HuH-7.5 (cell line): ENCODE measurements at regions not wholly inside any gene's neighbourhood (a gene's known extent, or its start where the extent isn't known, plus 50 kb on each side); places are given as distances from the start of the nearest gene placed in this dataset.

Experiments used
- DNase-seq: peaks from one replicate; pipeline ENCODE4 v3.0.0; 2011; ENCODE audit warnings: low spot score

GRCh38 chr13:111952032-111952431 is 114.9 kb upstream of the SOX1 start:
- no peak for DNase-seq

- no peak for DNase-seq
These were observed 114.1 kb upstream of the SOX1 start for GRCh38 chr13:111952814-111953213.

- no peak for DNase-seq
These were observed 113.3 kb upstream of the SOX1 start for GRCh38 chr13:111953546-111954178.

- DNase-seq: no peak
These were observed 112.1 kb upstream of the SOX1 start for GRCh38 chr13:111954661-111955411.

- DNase-seq: no peak
These were observed 111.4 kb upstream of the SOX1 start for GRCh38 chr13:111955412-111956065.

DNA sequence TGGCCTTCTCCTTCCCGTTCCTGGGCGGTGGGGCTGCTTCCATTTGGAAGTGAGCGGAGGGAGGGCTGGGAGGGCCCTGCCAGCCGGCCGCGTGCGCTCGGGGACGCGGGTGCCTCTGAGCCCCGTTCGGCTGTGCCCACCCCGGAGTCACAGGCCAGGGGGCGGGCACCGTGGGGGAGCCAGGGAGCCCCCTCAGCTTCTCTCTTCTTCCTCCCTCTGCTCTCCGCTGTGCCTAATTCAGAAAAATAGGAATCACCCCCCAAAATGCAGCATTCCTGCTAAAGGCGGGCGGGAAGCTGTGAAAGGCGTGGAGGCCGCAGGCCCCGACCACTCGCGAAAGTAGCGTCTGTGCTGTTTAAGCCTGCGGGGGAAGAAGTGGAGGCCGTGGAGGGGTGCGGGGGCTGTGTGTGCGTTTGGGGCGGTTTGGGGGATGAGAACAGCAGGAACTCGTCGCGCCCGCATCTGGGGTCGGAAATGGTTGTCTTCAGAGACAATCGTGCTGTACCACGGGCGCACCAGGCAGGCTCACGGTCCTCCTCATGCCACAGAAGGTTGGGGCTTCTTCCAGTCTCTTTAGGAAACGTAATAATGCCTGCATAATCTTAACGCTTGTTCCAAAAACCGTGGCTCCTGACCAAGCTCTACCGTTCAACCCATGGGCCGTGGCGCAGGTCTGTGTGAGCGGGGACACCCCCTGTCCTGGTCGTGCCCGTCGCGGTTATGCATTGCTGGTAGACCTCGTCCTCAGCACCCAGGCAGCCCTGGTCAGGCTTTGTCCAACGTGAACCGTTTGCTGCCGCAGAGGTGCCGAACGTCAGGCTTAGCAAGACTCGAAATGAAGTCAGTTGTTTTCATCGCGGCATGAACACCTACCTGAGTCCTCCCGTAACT is 110.4 kb upstream of the SOX1 start:
- DNase-seq: no peak

- DNase-seq: no peak
These were observed 109.0 kb upstream of the SOX1 start for GRCh38 chr13:111957913-111958450.

- no peak for DNase-seq
These were observed 108.1 kb upstream of the SOX1 start for GRCh38 chr13:111958612-111959395.

DNA sequence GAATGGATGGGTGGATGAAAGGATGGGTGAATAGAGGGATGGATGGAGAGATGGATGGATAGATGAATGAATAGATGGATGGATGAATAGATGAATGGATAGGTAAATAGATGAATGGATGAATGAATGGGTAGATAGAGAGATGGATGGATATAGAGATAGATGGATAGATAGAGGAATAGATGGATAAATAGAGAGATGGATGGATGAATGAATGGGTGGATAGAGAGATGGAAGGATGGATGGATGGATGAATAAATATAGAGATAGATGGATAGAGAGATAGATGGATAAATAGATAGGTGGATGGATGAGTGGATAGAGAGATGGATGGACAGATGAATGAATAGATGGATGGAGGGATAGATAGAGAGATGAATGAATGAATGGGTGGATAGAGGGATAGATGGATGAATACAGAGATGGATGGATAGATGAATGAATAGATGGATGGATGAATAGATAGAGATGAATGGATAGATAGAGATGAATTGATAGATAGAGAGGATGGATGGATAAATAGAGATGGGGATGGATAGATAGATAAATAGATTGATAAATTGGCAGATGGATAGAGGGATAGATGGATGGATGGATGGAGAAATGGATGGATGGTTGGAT is 106.7 kb upstream of the SOX1 start:
- DNase-seq: no peak

DNA sequence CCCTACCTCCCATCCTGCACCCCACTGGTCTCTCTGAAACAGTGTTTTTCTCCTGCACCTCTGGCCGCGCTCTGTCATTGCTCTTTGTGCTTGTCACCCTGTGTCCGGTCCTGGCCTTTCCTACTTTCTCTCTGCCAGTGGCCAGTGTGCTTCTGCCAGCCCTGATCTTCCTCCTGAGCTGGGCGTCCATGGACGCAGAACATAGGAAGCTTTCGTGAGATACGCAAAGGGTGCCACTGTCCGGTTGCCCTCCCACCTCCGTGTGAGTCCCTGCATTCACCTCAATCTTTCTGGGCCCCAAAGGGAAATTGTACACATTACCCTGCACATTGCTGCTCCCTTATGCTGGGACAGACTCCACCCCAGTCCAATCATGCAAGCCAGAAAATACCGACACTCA is 105.7 kb upstream of the SOX1 start:
- no peak for DNase-seq

GRCh38 chr13:111961651-111962192 is 105.2 kb upstream of the SOX1 start:
- no peak for DNase-seq

DNA sequence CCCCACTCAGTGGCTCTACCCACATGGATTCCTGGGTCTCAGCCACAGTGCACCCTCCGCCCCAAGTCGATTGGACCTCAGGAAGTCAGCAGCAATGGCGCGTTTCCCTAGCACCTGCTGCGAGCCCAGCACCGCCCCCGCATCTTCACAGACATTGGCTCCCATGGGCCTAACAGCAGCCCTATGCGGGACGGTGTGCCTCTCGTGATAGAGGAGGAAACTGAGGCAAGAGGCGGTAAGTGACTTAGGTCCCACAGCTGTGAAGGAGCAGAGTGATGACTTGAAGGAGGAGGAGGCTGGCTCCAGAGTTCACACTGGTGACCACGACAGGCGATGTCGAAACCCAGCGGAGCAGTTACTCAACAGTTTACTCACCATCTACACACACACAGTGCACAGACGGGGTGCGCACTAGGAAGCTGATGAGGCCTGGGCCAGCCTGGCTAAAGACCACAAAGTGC is 104.5 kb upstream of the SOX1 start:
- peak; percentile 31 for DNase-seq

DNA sequence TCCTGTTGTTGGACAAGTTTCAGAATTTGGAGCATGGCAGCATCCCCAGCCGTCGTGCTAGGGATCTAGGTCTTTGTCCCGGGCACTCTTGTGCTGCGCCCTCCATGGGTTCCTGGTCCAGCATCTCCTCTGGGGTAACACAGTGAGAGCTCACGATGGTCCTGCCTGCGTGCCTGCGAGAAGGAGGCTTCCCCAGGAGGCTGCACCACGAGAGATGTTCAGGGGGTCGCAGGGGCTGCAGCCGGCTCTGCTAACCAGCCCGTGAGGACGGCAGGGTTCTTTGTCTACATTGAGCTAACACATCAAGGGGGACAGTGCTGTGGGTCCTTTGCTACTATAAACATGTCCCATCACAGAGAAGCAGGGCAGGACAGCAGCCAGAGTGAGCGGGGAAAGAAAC is 103.9 kb upstream of the SOX1 start:
- DNase-seq: no peak

DNA sequence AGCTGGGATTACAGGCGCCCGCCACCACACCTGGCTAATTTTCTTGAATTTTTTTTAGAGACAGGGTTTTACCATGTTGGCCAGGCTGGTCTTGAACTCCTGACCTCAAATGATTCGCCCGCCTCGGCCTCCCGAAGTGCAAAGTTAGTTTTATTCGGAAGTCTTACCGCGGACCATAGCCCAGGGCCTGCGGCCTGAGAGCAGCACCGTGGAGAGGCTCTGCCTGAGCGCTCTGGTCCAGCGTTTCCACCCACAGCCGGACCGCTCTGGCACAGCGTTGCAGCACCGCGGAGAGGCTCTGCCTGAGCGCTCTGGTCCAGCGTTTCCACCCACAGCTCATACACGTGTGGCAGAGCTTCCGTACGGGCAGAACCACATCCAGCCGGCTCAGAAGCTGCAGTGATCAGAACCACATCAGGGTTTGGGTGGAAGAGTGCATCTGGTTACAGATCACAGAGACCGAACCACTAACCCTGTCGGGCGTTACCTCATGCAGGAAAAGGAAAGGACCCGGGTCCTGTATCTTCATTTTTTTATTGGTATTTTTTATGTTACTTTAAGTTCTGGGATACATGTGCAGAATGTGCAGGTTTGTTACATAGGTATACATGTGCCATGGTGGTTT is 102.4 kb upstream of the SOX1 start:
- no peak for DNase-seq

DNA sequence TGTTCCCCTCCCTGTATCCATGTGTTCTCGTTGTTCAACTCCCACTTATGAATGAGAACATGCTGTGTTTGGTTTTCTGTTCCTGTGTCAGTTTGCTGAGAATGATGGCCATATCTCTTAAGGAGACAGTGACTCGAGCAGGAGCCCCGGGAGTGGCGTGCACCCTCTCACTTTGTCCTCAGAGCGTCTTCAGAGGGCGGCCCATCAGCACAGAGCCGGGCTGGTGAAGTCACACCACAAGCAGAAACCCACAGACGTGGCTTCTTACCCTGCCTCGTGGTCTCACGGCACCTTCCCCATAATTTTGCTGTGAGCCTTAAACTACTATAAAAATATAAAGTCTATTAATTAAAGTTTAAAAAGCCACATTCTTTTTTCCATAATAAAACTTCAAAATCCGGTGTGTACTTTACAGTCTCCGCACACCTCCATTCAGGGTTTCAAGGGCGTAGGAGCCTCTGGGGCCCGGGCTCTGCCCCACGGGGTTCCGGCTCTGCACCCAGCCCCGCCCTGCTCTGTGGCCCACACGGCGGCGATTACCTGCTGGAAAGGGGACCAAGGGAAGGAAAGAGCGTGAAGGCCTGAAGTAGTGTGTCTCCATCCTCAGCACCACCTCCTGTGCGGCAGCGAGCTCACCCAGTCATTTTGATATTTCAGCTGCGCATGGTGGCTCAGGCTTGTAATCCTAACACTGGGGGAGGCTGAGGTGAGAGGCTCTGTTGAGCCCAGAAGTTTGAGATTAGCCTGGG is 101.3 kb upstream of the SOX1 start:
- no peak for DNase-seq

DNA sequence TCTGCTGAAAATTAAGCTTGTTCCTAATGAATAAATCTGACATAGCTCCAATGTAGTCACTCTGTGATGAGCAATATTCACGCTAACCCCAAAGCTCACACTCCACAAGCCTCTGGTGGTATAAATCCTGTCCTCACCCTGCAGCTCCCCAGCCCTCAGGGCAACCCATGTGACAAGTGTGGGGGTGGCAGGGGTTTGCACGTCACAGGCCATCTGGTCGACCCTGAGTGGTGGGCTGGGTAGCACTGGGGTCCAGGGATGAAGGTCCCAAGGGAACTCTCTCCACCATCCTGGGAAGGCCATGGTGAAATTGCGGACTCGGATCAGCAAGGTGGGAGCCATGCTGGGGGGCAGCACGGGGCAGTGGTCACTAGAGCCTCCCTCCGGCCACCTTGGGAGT is 100.0 kb upstream of the SOX1 start:
- no peak for DNase-seq

DNA sequence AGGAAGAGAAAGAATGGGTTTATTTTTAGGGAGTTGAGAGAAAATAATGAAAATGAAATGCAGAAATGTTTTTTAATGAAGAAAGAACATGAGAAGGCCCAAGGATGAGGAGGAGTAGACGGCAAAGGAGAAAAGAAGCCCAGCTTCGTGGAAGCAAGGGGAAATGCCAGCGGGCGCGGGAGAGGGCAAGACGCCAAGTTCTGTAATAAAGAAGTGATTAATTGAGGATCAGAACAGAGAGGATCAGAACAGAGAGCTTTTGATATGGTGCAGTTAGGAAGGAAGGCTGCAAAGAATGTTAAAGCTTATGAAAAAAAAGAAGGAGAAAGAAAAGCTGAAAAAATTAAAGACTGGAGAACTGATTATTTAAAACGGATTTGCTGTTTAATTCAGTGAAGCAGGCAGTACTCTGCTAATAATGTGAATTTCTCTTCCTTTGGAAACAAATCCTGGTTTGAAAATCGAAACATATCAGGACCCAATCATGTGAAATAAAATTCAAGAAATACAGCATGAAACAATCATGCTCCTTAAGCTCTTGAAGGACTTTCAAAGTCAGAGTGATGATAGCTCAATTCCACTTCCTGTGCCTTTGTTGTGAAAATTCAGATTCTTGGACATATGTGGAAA is 99.3 kb upstream of the SOX1 start:
- no peak for DNase-seq

- no peak for DNase-seq
These were observed 98.5 kb upstream of the SOX1 start for GRCh38 chr13:111968336-111969010.
